ENCODE measurements at regions not wholly inside any gene's neighbourhood (a gene's known extent, or its start where the extent isn't known, plus 50 kb on each side); places are given as distances from the start of the nearest gene placed in this dataset.

DNA sequence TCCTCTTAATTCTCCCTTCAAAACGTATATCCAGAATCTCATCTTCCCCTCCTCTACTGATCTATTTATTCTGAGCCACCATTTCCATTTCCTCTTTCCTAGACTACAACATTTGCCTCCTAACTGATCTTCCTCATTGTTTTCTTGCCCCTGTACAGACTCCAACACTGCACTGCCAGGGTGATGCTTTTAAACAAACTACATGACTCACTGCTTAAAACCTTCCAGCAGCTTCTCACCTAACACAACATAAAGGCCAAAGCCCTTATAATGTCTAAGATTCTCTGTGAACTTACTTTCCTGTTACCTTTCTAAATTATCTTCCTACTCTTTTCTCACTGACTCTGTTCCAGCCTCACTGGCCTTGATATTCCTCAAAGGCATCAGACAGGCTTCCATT, 161.0 kb upstream of the HS3ST1 start:
- no peak overlapping the region for H3K4me3 ChIP-seq
- H3K9me3 ChIP-seq (ENCODE audit: low read depth, low read length) = no peaks in the 10 kb centered on the region
- H3K27ac ChIP-seq = no peak overlapping the region
- no peak overlapping the region for H3K9ac ChIP-seq (ENCODE audit: insufficient read length)
- DNase-seq (ENCODE audit: low read depth, low spot score) = no peak
- TF ChIP-seq FOXP2 (optimal IDR thresholded peaks at IDR 0.05; ENCODE audit: control extremely low read depth, extremely low read length, insufficient read depth) (no peak), EZH2 (IDR thresholded peaks at IDR 0.05) (no peak), POLR2AphosphoS5 (IDR thresholded peaks at IDR 0.05; ENCODE audit: borderline replicate concordance, low read depth, low read length) (no peak)
- H3K36me3 ChIP-seq (ENCODE audit: insufficient read depth, low read length) = no peaks in the 10 kb centered on the region

GRCh38 chr4:11587797-11588196, 159.1 kb upstream of the HS3ST1 start:
- no peak for DNase-seq (ENCODE audit: low read depth, low spot score)
- Histone ChIP-seq H3K9me3 (ENCODE audit: low read depth, low read length) (no peaks in the 10 kb centered on the region), H3K4me3 (no peak overlapping the region), H3K9ac (ENCODE audit: insufficient read length) (no peak overlapping the region), H3K27ac (no peak overlapping the region), H3K36me3 (ENCODE audit: insufficient read depth, low read length) (no peaks in the 10 kb centered on the region)
- TF ChIP-seq POLR2AphosphoS5 (IDR thresholded peaks at IDR 0.05; ENCODE audit: borderline replicate concordance, low read depth, low read length) = no peak
- TF ChIP-seq EZH2 (IDR thresholded peaks at IDR 0.05) = no peak
- no peak for TF ChIP-seq FOXP2 (optimal IDR thresholded peaks at IDR 0.05; ENCODE audit: control extremely low read depth, extremely low read length, insufficient read depth)

- H3K36me3 ChIP-seq (ENCODE audit: insufficient read depth, low read length) = no peaks in the 10 kb centered on the region
- TF ChIP-seq POLR2AphosphoS5 (IDR thresholded peaks at IDR 0.05; ENCODE audit: borderline replicate concordance, low read depth, low read length) = no peak
- TF ChIP-seq EZH2 (IDR thresholded peaks at IDR 0.05) = no peak
- TF ChIP-seq FOXP2 (optimal IDR thresholded peaks at IDR 0.05; ENCODE audit: control extremely low read depth, extremely low read length, insufficient read depth) = no peak
- no peak for DNase-seq (ENCODE audit: low read depth, low spot score)
- H3K9me3 ChIP-seq (ENCODE audit: low read depth, low read length) = no peaks in the 10 kb centered on the region
- no peak overlapping the region for H3K9ac ChIP-seq (ENCODE audit: insufficient read length)
- H3K4me3 ChIP-seq = no peak overlapping the region
- H3K27ac ChIP-seq = no peak overlapping the region
Measured at GRCh38 chr4:11585506-11585905, 156.8 kb upstream of the HS3ST1 start.

GRCh38 chr4:11568511-11568910, 139.8 kb upstream of the HS3ST1 start:
- no peak overlapping the region for H3K4me3 ChIP-seq
- H3K9ac ChIP-seq (ENCODE audit: insufficient read length) = no peak overlapping the region
- DNase-seq (ENCODE audit: low read depth, low spot score) = no peak
- no peak overlapping the region for H3K27ac ChIP-seq
- H3K9me3 ChIP-seq (ENCODE audit: low read depth, low read length) = no peaks in the 10 kb centered on the region
- TF ChIP-seq FOXP2 (optimal IDR thresholded peaks at IDR 0.05; ENCODE audit: control extremely low read depth, extremely low read length, insufficient read depth) = no peak
- no peak for TF ChIP-seq POLR2AphosphoS5 (IDR thresholded peaks at IDR 0.05; ENCODE audit: borderline replicate concordance, low read depth, low read length)
- no peak for TF ChIP-seq EZH2 (IDR thresholded peaks at IDR 0.05)
- H3K36me3 ChIP-seq (ENCODE audit: insufficient read depth, low read length) = no peaks in the 10 kb centered on the region

DNA sequence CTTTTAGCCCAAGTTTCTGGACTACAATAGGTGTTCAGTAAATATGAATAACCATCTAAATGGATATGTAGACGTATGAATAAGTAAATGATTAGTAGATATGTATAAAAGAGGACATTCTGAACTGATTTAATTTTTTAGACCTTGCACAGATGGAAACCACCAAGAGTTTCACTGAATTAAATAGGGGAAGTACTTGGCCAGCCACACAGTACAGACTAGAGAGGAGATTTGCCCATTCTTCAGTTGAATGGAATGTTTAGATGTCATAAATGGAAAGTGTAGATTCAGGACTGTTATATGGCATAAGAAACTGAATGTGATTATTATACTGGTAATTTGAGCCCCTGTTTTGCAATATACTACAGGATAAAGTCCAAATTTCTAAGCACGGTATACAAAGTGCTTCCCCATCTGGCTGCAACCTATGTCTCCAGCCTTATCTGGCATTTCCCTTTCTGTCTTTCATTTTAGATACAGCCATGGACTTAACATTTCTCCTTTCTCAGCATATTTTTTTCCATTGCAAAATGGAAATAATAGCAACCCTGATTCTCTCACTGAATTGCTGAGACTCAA, 137.8 kb upstream of the HS3ST1 start:
- H3K9me3 ChIP-seq (ENCODE audit: low read depth, low read length) = no peaks in the 10 kb centered on the region
- TF ChIP-seq EZH2 (IDR thresholded peaks at IDR 0.05) (no peak), POLR2AphosphoS5 (IDR thresholded peaks at IDR 0.05; ENCODE audit: borderline replicate concordance, low read depth, low read length) (no peak), FOXP2 (optimal IDR thresholded peaks at IDR 0.05; ENCODE audit: control extremely low read depth, extremely low read length, insufficient read depth) (no peak)
- DNase-seq (ENCODE audit: low read depth, low spot score) = no peak
- no peaks in the 10 kb centered on the region for H3K36me3 ChIP-seq (ENCODE audit: insufficient read depth, low read length)
- no peak overlapping the region for H3K27ac ChIP-seq
- no peak overlapping the region for H3K9ac ChIP-seq (ENCODE audit: insufficient read length)
- H3K4me3 ChIP-seq = no peak overlapping the region

DNA sequence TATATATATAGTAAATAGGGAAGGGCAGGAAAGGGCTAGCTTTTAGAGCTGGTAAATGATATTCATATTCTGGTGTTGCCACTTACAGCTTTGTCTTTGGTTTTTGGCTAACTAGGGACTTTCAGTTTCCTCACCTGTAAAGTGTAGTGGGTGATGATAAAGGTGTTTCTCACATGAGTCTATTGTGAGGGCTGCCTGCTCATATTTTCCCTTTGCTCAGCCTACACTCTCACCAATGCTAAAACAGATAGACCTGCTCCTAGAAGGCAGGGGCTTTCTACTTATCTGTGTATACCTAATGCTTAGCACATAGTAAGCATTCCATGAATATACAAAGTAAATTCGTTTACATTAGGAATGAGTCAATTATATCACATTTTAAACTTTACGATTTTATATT, 137.2 kb upstream of the HS3ST1 start:
- Histone ChIP-seq H3K9me3 (ENCODE audit: low read depth, low read length) (no peaks in the 10 kb centered on the region), H3K27ac (no peak overlapping the region), H3K4me3 (no peak overlapping the region), H3K9ac (ENCODE audit: insufficient read length) (no peak overlapping the region), H3K36me3 (ENCODE audit: insufficient read depth, low read length) (no peaks in the 10 kb centered on the region)
- DNase-seq (ENCODE audit: low read depth, low spot score) = no peak
- no peak for TF ChIP-seq FOXP2 (optimal IDR thresholded peaks at IDR 0.05; ENCODE audit: control extremely low read depth, extremely low read length, insufficient read depth)
- no peak for TF ChIP-seq POLR2AphosphoS5 (IDR thresholded peaks at IDR 0.05; ENCODE audit: borderline replicate concordance, low read depth, low read length)
- no peak for TF ChIP-seq EZH2 (IDR thresholded peaks at IDR 0.05)

DNA sequence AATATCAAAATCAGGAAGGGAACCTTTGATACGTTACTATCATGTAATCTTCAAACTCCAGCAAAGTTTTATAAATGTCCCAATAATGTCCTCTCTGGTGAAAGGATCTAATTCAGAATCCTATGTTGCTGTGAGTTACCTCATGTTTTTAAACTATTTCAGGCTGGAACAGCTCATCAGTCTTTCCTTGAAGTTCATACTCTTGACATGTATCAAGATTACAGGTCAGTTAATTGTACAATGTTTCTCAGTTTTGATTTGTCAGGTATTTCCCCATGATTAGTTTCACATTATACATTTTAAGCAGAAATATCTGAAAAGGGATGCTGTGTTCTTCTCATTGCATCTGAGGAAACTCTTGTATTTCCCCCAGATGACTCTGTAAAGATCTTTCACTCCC, 136.5 kb upstream of the HS3ST1 start:
- no peak overlapping the region for H3K4me3 ChIP-seq
- no peak for DNase-seq (ENCODE audit: low read depth, low spot score)
- H3K9ac ChIP-seq (ENCODE audit: insufficient read length) = no peak overlapping the region
- no peaks in the 10 kb centered on the region for H3K9me3 ChIP-seq (ENCODE audit: low read depth, low read length)
- no peaks in the 10 kb centered on the region for H3K36me3 ChIP-seq (ENCODE audit: insufficient read depth, low read length)
- TF ChIP-seq FOXP2 (optimal IDR thresholded peaks at IDR 0.05; ENCODE audit: control extremely low read depth, extremely low read length, insufficient read depth) = no peak
- TF ChIP-seq POLR2AphosphoS5 (IDR thresholded peaks at IDR 0.05; ENCODE audit: borderline replicate concordance, low read depth, low read length) = no peak
- TF ChIP-seq EZH2 (IDR thresholded peaks at IDR 0.05) = no peak
- H3K27ac ChIP-seq = no peak overlapping the region

GRCh38 chr4:11564021-11564420, 135.3 kb upstream of the HS3ST1 start:
- TF ChIP-seq EZH2 (IDR thresholded peaks at IDR 0.05) (no peak), FOXP2 (optimal IDR thresholded peaks at IDR 0.05; ENCODE audit: control extremely low read depth, extremely low read length, insufficient read depth) (no peak), POLR2AphosphoS5 (IDR thresholded peaks at IDR 0.05; ENCODE audit: borderline replicate concordance, low read depth, low read length) (no peak)
- Histone ChIP-seq H3K9ac (ENCODE audit: insufficient read length) (no peak overlapping the region), H3K36me3 (ENCODE audit: insufficient read depth, low read length) (no peaks in the 10 kb centered on the region), H3K9me3 (ENCODE audit: low read depth, low read length) (no peaks in the 10 kb centered on the region), H3K4me3 (no peak overlapping the region), H3K27ac (no peak overlapping the region)
- no peak for DNase-seq (ENCODE audit: low read depth, low spot score)

DNA sequence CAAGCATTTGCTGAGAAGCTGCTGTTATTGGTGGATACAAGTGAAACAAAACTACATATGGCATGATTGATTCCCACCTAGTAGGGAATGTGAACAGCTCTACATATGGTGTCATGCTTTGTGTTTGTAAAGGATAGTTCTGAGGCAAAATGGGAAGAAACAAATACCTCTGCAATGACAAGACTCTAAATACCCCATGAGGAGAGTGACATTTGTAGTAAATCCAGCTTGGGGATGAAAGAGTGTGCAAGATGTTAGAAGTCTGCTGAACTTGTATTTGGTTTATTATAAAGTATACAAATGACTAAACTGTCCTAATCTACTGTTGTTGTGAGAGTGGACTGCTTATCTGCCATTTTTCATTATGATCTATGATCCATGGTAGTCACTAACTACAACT, 120.8 kb upstream of the HS3ST1 start:
- no peak for DNase-seq (ENCODE audit: low read depth, low spot score)
- Histone ChIP-seq H3K9ac (ENCODE audit: insufficient read length) (no peak overlapping the region), H3K36me3 (ENCODE audit: insufficient read depth, low read length) (no peaks in the 10 kb centered on the region), H3K9me3 (ENCODE audit: low read depth, low read length) (no peaks in the 10 kb centered on the region), H3K4me3 (no peak overlapping the region), H3K27ac (no peak overlapping the region)
- TF ChIP-seq POLR2AphosphoS5 (IDR thresholded peaks at IDR 0.05; ENCODE audit: borderline replicate concordance, low read depth, low read length) = no peak
- TF ChIP-seq FOXP2 (optimal IDR thresholded peaks at IDR 0.05; ENCODE audit: control extremely low read depth, extremely low read length, insufficient read depth) = no peak
- no peak for TF ChIP-seq EZH2 (IDR thresholded peaks at IDR 0.05)
